DOHH2 (cell line): ENCODE measurements at regions not wholly inside any gene's neighbourhood (a gene's known extent, or its start where the extent isn't known, plus 50 kb on each side); places are given as distances from the start of the nearest gene placed in this dataset.

Experiments used
- H3F3A ChIP-seq: fragments of 200-600 bp; sonication (generic), shearing (Covaris generic); 2 replicates; pipeline ENCODE4 v1.6.0; 2016; ENCODE audit warnings: antibody characterized with exemption, mild to moderate bottlenecking; ENCODE audit not compliant: control insufficient read depth, insufficient read depth
- H3K27ac ChIP-seq: fragments of 200-600 bp; sonication (generic); 2 replicates; pipeline ENCODE4 v1.5.1; 2014; ENCODE audit warnings: low read depth, mild to moderate bottlenecking, low read length, moderate library complexity
- H3K27me3 ChIP-seq: fragments of 200-600 bp; sonication (generic); 2 replicates; pipeline ENCODE4 v1.6.1; 2014; ENCODE audit warnings: mild to moderate bottlenecking, low read length, mixed read lengths; ENCODE audit not compliant: control insufficient read depth
- H3K36me3 ChIP-seq: fragments of 200-600 bp; sonication (generic); 2 replicates; pipeline ENCODE4 v1.6.1; 2014; ENCODE audit warnings: mild to moderate bottlenecking, low read length, moderate library complexity, mixed read lengths; ENCODE audit not compliant: control insufficient read depth
- H3K4me1 ChIP-seq: fragments of 200-600 bp; sonication (generic); 2 replicates; pipeline ENCODE4 v1.6.1; 2014; ENCODE audit warnings: mild to moderate bottlenecking, low read length, mixed read lengths; ENCODE audit not compliant: control insufficient read depth
- H3K4me2 ChIP-seq: fragments of 200-600 bp; sonication (generic); 2 replicates; pipeline ENCODE4 v1.6.0; 2014; ENCODE audit warnings: mild to moderate bottlenecking, low read length, moderate library complexity
- H3K4me3 ChIP-seq: fragments of 200-600 bp; sonication (generic); 2 replicates; pipeline ENCODE4 v1.5.1; 2014; ENCODE audit warnings: mild to moderate bottlenecking, low read length, mixed read lengths
- H3K79me2 ChIP-seq: fragments of 200-600 bp; sonication (generic); 2 replicates; pipeline ENCODE4 v1.6.1; 2014; ENCODE audit warnings: mild to moderate bottlenecking, low read length, mixed read lengths; ENCODE audit not compliant: control insufficient read depth
- H3K9me2 ChIP-seq: fragments of 200-600 bp; sonication (generic); replicated peaks from 2 replicates; pipeline ENCODE4 v1.6.1; 2014; ENCODE audit warnings: mild to moderate bottlenecking, low read length, mixed read lengths; ENCODE audit not compliant: control insufficient read depth
- H3K9me3 ChIP-seq: fragments of 200-600 bp; sonication (generic); 2 replicates; pipeline ENCODE4 v1.6.1; 2014; ENCODE audit warnings: antibody characterized with exemption, low read length, mixed read lengths; ENCODE audit not compliant: control insufficient read depth, insufficient read depth
- H4K20me1 ChIP-seq: fragments of 200-600 bp; sonication (generic); 2 replicates; pipeline ENCODE4 v1.6.0; 2014; ENCODE audit warnings: low read depth, mild to moderate bottlenecking, antibody characterized with exemption, low read length, moderate library complexity; ENCODE audit not compliant: control insufficient read depth, insufficient read depth
- EZH2phosphoT487 ChIP-seq: fragments of 200-600 bp; sonication (generic); IDR thresholded peaks from 2 replicates; pipeline ENCODE4 v1.6.1; 2017; ENCODE audit warnings: borderline replicate concordance, mild to moderate bottlenecking, antibody characterized with exemption, low read length, moderate library complexity, mixed read lengths
- TF ChIP-seq, protein P1 (sequence below): fragments of 200-600 bp; sonication (generic); IDR thresholded peaks from one replicate; pipeline ENCODE4 v1.5.1; 2014; ENCODE audit warnings: antibody characterized with exemption, mild to moderate bottlenecking, low read depth, low read length; ENCODE audit not compliant: poor library complexity, severe bottlenecking

DNA sequence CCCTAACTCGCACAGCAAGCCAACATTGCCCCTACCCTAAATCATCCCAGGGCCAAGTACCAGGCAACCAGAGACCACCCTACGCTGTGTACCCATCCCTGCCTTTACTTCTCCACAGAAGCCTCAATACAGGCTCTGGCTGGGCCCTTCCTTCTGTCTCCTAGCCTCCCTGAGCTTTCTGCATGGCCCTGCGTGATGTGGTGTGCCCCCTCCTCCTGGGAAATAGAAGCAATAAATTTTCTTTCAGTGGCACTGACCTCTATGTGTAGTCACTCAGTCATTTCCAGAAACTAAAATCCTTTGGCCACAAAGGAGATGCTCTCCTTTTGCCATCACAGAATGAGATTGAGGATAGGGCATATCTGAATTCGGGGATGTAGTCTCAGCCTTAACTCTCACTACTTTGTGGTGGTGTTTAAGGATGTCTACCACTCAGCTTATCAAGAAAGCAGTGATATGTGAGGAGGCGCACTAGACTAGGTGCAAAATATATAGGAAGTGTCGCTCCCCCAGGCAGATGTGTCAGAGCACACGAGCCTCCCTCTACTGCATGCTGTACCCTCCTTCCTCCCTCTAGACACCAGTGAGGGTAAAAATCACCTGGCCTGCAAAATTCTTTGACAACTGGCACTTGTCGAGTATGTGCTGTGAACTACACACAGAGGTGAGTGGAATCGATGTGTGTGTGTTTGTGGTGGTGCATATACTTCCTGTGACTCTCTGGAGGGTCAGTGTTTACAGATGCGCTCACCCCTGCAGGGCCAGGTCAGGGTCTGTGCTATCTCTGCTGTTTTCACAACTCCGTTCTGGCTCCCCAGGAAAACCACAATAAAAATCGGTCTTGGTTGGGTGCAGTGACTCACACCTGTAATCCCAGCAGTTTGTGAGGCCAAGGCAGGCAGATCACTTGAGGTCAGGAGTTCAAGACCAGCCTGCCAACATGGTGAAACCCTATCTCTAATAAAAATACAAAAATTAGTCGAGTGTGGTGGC, 825.9 kb upstream of the IGFBP3 start:
- H3K4me2 ChIP-seq, result no peak overlapping the region
- no peak for TF ChIP-seq EZH2phosphoT487
- TF ChIP-seq, protein P1, sequence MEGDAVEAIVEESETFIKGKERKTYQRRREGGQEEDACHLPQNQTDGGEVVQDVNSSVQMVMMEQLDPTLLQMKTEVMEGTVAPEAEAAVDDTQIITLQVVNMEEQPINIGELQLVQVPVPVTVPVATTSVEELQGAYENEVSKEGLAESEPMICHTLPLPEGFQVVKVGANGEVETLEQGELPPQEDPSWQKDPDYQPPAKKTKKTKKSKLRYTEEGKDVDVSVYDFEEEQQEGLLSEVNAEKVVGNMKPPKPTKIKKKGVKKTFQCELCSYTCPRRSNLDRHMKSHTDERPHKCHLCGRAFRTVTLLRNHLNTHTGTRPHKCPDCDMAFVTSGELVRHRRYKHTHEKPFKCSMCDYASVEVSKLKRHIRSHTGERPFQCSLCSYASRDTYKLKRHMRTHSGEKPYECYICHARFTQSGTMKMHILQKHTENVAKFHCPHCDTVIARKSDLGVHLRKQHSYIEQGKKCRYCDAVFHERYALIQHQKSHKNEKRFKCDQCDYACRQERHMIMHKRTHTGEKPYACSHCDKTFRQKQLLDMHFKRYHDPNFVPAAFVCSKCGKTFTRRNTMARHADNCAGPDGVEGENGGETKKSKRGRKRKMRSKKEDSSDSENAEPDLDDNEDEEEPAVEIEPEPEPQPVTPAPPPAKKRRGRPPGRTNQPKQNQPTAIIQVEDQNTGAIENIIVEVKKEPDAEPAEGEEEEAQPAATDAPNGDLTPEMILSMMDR, result no peak
- no peaks in the 10 kb centered on the region for H3F3A ChIP-seq
- H3K27me3 ChIP-seq, result no peaks in the 10 kb centered on the region
- no peak overlapping the region for H3K27ac ChIP-seq
- H3K79me2 ChIP-seq, result no peaks in the 10 kb centered on the region
- H3K4me3 ChIP-seq, result no peak overlapping the region
- H3K4me1 ChIP-seq, result no peaks in the 10 kb centered on the region
- no peaks in the 10 kb centered on the region for H4K20me1 ChIP-seq
- no peaks in the 10 kb centered on the region for H3K36me3 ChIP-seq
- no peaks in the 10 kb centered on the region for H3K9me2 ChIP-seq
- no peaks in the 10 kb centered on the region for H3K9me3 ChIP-seq

DNA sequence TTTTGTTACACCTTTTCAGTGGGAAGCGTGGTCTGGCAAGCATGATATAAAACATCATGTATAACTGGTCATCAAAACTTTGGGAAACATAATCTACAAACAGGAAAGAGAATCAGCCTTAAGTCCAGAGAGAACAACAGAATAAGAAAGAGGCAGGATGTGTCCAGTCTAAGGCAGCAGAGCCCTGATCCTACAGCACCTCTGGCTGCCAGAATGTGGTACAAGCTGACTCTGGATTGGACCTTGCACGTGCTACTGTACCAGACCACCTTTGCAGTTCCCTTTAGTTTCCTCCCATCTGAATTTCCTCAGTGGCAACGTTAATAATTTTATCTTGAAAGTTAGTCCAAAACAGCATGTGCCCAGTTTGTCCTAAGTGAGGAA, 824.6 kb upstream of the IGFBP3 start:
- no peaks in the 10 kb centered on the region for H3K79me2 ChIP-seq
- no peaks in the 10 kb centered on the region for H4K20me1 ChIP-seq
- TF ChIP-seq EZH2phosphoT487, result no peak
- TF ChIP-seq, protein P1, result no peak
- no peaks in the 10 kb centered on the region for H3K27me3 ChIP-seq
- H3K4me3 ChIP-seq, result no peak overlapping the region
- H3F3A ChIP-seq, result no peaks in the 10 kb centered on the region
- H3K9me2 ChIP-seq, result no peaks in the 10 kb centered on the region
- H3K4me2 ChIP-seq, result no peak overlapping the region
- H3K9me3 ChIP-seq, result no peaks in the 10 kb centered on the region
- H3K4me1 ChIP-seq, result no peaks in the 10 kb centered on the region
- no peak overlapping the region for H3K27ac ChIP-seq
- H3K36me3 ChIP-seq, result no peaks in the 10 kb centered on the region

DNA sequence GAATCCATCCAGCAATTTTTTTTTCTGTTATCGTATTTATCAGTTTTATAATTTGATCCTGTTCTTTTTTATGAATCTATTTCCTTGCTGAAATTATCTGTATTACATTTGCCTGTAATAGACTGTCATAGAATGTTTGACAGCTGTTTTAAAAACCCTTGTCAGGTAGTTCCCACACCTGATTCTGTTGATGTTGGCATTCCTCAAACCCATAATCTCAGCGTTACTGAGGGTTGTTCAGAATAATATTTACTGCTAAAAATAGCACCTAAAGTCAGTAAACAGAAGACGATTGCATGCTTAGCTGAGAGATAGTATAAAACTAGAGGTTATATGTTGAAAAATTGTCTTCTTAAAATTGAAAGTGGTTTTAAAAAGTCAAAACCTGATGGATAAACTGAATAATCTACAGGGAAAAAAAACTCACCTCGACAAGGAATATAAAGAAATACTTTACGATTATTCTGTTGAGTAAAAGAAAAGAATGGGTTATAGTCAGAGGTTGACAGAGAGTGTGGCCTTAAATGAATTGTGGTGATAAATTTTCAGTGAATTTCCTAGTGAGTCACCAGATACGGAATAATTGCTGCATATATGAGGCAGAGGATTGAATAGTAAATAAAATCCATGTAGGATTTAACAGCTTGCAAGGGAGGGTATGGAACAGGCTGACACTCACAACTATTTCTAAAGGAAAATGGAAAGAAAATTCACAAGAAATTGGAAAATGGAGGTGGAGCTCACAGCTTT, 824.1 kb upstream of the IGFBP3 start:
- TF ChIP-seq, protein P1, result no peak
- TF ChIP-seq EZH2phosphoT487, result no peak
- no peak overlapping the region for H3K4me3 ChIP-seq
- H3K27me3 ChIP-seq, result no peaks in the 10 kb centered on the region
- H3K27ac ChIP-seq, result no peak overlapping the region
- no peaks in the 10 kb centered on the region for H3K4me1 ChIP-seq
- H4K20me1 ChIP-seq, result no peaks in the 10 kb centered on the region
- no peaks in the 10 kb centered on the region for H3F3A ChIP-seq
- no peaks in the 10 kb centered on the region for H3K79me2 ChIP-seq
- no peaks in the 10 kb centered on the region for H3K9me3 ChIP-seq
- no peak overlapping the region for H3K4me2 ChIP-seq
- H3K36me3 ChIP-seq, result no peaks in the 10 kb centered on the region
- no peaks in the 10 kb centered on the region for H3K9me2 ChIP-seq
